HG02852 (cell line): ENCODE measurements at regions not wholly inside any gene's neighbourhood (a gene's known extent, or its start where the extent isn't known, plus 50 kb on each side); places are given as distances from the start of the nearest gene placed in this dataset.

Source experiments
- ATAC-seq: cut with Tn5 transposase; IDR thresholded peaks from one replicate; pipeline ENCODE4 v1.9.1; 2021; ENCODE audit warnings: mild to moderate bottlenecking, moderate library complexity; ENCODE audit not compliant: unreplicated experiment

GRCh38 chr1:116231752-116232151 is 120.6 kb downstream of the MAB21L3 start:
- ATAC-seq: no peak

GRCh38 chr1:116232989-116233514 is 121.9 kb downstream of the MAB21L3 start:
- ATAC-seq: no peak

- no peak for ATAC-seq
These were observed 123.2 kb downstream of the MAB21L3 start for GRCh38 chr1:116234429-116234828.

- ATAC-seq: no peak
These were observed 128.7 kb downstream of the MAB21L3 start for GRCh38 chr1:116239916-116240315.

GRCh38 chr1:116242741-116243140 is 130.3 kb upstream of the ATP1A1 start:
- ATAC-seq: no peak

GRCh38 chr1:116243333-116244054 is 129.6 kb upstream of the ATP1A1 start:
- no peak for ATAC-seq

GRCh38 chr1:116246174-116246573 is 126.9 kb upstream of the ATP1A1 start:
- ATAC-seq: no peak

GRCh38 chr1:116252271-116252670 is 120.8 kb upstream of the ATP1A1 start:
- ATAC-seq: no peak

GRCh38 chr1:116252785-116253184 is 120.3 kb upstream of the ATP1A1 start:
- no peak for ATAC-seq

GRCh38 chr1:116253566-116254382 is 119.3 kb upstream of the ATP1A1 start:
- no peak for ATAC-seq

GRCh38 chr1:116254776-116255175 is 118.3 kb upstream of the ATP1A1 start:
- ATAC-seq: no peak

- no peak for ATAC-seq
These were observed 117.4 kb upstream of the ATP1A1 start for GRCh38 chr1:116255486-116256285.

GRCh38 chr1:116256286-116256649 is 116.8 kb upstream of the ATP1A1 start:
- no peak for ATAC-seq

GRCh38 chr1:116256875-116257274 is 116.2 kb upstream of the ATP1A1 start:
- no peak for ATAC-seq

GRCh38 chr1:116257341-116257767 is 115.7 kb upstream of the ATP1A1 start:
- ATAC-seq: no peak

GRCh38 chr1:116257836-116258235 is 115.2 kb upstream of the ATP1A1 start:
- no peak for ATAC-seq

- no peak for ATAC-seq
These were observed 114.2 kb upstream of the ATP1A1 start for GRCh38 chr1:116258668-116259419.

GRCh38 chr1:116259663-116260062 is 113.4 kb upstream of the ATP1A1 start:
- no peak for ATAC-seq

GRCh38 chr1:116260115-116260514 is 112.9 kb upstream of the ATP1A1 start:
- no peak for ATAC-seq

GRCh38 chr1:116260621-116261020 is 112.4 kb upstream of the ATP1A1 start:
- ATAC-seq: no peak
